Osteocyte (in vitro differentiated cells): ENCODE measurements at regions not wholly inside any gene's neighbourhood (a gene's known extent, or its start where the extent isn't known, plus 50 kb on each side); places are given as distances from the start of the nearest gene placed in this dataset.
"Not testable (repeated sequence)": the region's sequence is repeated elsewhere in the genome, so short reads cannot be mapped to it uniquely, and the experiment has no call there.

ENCODE experiments used
- DNase-seq: peaks from one replicate; pipeline ENCODE4 v3.0.0; 2021; ENCODE audit warnings: mixed read lengths; ENCODE audit not compliant: unreplicated experiment; ENCODE audit errors: extremely low spot score
- H3K27ac Mint-ChIP-seq: one replicate; pipeline ENCODE4 v1.8.0; 2021; ENCODE audit warnings: mild to moderate bottlenecking, mixed read lengths; ENCODE audit not compliant: unreplicated experiment
- H3K27me3 Mint-ChIP-seq: one replicate; pipeline ENCODE4 v1.8.0; 2021; ENCODE audit warnings: mixed read lengths; ENCODE audit not compliant: unreplicated experiment
- H3K36me3 Mint-ChIP-seq: one replicate; pipeline ENCODE4 v1.8.0; 2021; ENCODE audit warnings: mixed read lengths; ENCODE audit not compliant: unreplicated experiment
- H3K4me1 Mint-ChIP-seq: one replicate; pipeline ENCODE4 v1.8.0; 2021; ENCODE audit warnings: mixed read lengths; ENCODE audit not compliant: unreplicated experiment
- H3K4me3 Mint-ChIP-seq: one replicate; pipeline ENCODE4 v1.8.0; 2021; ENCODE audit warnings: mild to moderate bottlenecking, moderate library complexity, mixed read lengths; ENCODE audit not compliant: unreplicated experiment
- H3K9me3 Mint-ChIP-seq: one replicate; pipeline ENCODE4 v1.8.0; 2021; ENCODE audit warnings: mixed read lengths; ENCODE audit not compliant: unreplicated experiment
- TF ChIP-seq, protein P1 (sequence below): fragments of 200-600 bp; sonication (generic); IDR thresholded peaks from 2 replicates; pipeline ENCODE4 v1.5.0; 2021; ENCODE audit warnings: antibody characterized with exemption, mild to moderate bottlenecking, moderate library complexity

DNA sequence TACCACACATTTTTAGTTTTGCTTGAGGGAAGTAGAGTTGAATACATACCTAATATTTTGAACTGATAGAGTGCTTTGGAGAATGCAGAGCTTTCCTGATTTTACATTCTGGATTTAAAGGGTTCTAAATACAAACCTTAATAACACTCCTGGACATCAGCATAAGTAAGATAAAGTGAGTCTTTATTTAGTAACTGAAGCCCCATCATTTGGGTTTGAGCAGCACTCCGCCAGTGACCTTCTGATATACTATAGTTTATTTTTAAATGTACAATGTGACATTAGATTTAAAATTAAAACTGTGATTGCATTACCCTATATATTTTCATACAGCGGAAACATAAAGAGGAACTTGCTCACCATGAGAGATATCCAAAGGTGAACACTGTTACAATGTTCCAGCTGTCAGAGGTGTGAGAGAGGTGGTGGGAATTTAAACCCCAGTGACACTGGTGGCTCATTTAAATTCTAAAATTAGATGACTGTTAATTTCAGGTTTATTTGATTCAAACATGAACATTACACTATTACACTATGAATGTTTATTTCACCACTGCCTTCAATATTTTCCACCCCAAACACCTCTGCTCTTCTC is 203.0 kb upstream of the PCSK5 start:
- no peaks in the 10 kb centered on the region for H3K4me1 Mint-ChIP-seq
- no peak overlapping the region for H3K4me3 Mint-ChIP-seq
- H3K36me3 Mint-ChIP-seq, result no peaks in the 10 kb centered on the region
- no peak overlapping the region for H3K27ac Mint-ChIP-seq
- no peak for DNase-seq
- TF ChIP-seq, protein P1, sequence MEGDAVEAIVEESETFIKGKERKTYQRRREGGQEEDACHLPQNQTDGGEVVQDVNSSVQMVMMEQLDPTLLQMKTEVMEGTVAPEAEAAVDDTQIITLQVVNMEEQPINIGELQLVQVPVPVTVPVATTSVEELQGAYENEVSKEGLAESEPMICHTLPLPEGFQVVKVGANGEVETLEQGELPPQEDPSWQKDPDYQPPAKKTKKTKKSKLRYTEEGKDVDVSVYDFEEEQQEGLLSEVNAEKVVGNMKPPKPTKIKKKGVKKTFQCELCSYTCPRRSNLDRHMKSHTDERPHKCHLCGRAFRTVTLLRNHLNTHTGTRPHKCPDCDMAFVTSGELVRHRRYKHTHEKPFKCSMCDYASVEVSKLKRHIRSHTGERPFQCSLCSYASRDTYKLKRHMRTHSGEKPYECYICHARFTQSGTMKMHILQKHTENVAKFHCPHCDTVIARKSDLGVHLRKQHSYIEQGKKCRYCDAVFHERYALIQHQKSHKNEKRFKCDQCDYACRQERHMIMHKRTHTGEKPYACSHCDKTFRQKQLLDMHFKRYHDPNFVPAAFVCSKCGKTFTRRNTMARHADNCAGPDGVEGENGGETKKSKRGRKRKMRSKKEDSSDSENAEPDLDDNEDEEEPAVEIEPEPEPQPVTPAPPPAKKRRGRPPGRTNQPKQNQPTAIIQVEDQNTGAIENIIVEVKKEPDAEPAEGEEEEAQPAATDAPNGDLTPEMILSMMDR, result no peak
- peaks cover 38% of the 10 kb centered on the region for H3K27me3 Mint-ChIP-seq
- no peaks in the 10 kb centered on the region for H3K9me3 Mint-ChIP-seq

DNA sequence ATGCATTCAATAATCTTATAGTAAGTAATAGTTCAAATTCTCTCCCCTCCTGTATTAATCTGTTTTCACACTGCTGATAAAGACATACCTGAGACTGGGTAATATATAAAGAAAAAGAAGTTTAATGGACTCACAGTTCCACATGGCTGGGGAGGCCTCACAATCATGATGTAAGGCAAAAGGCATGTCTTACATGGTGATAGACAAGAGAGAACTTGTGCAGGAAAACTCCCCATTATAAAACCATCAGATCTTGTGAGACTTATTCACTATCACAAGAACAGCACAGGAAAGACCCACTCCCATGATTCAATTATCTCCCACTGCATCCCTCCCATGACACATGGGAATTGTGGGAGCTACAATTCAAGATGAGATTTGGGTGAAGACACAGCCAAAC is 199.9 kb upstream of the PCSK5 start:
- H3K27ac Mint-ChIP-seq, H3K9me3 Mint-ChIP-seq, H3K4me1 Mint-ChIP-seq, H3K4me3 Mint-ChIP-seq, H3K36me3 Mint-ChIP-seq, DNase-seq: not testable (repeated sequence)
- peaks cover 33% of the 10 kb centered on the region for H3K27me3 Mint-ChIP-seq

DNA sequence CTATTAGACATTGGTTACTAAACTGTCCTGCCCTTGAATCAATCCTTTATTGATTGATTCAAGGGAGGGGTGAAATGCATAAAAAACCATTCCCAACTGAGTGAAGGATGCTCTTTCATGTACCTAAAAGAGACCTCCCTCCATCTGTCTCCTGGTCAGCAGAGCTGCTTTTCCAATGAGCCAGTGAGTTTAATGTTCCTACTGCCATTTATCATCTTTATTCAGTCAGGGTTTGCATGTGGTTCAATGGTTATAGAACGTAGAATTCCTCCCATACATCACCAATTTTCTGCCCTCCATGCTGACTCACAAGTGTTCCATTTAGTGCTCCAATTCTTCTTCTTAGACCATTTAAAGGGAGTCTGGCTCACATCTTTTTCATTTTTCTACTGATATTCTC is 199.1 kb upstream of the PCSK5 start:
- DNase-seq, result no peak
- Mint-ChIP-seq H3K27ac (no peak overlapping the region), H3K27me3 (peaks cover 31% of the 10 kb centered on the region), H3K4me3 (no peak overlapping the region), H3K36me3 (no peaks in the 10 kb centered on the region), H3K9me3 (no peaks in the 10 kb centered on the region), H3K4me1 (no peaks in the 10 kb centered on the region)
- TF ChIP-seq, protein P1, result no peak

DNA sequence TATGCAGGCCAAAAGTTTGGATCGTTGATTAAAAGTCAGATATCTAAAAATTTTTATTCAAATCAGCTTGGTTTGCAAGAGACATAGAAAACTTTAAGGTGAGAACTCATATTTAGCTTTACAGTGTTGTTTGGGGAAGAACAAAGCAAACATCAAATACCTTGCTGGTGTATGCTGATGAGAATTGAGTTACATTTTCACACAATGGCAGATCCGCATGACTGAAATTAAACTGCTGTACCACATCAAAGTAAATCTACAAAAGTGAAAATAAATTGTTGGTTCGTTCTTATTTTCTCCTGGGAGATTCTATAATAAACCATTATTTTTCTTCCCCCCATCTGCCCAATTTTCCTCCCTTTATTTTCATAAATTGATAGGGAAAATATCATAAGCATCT is 198.2 kb upstream of the PCSK5 start:
- H3K36me3 Mint-ChIP-seq, result no peaks in the 10 kb centered on the region
- H3K27ac Mint-ChIP-seq, result no peak overlapping the region
- no peaks in the 10 kb centered on the region for H3K4me1 Mint-ChIP-seq
- no peaks in the 10 kb centered on the region for H3K9me3 Mint-ChIP-seq
- H3K27me3 Mint-ChIP-seq, result peaks cover 27% of the 10 kb centered on the region
- no peak overlapping the region for H3K4me3 Mint-ChIP-seq
- DNase-seq, result no peak
- TF ChIP-seq, protein P1, result no peak

DNA sequence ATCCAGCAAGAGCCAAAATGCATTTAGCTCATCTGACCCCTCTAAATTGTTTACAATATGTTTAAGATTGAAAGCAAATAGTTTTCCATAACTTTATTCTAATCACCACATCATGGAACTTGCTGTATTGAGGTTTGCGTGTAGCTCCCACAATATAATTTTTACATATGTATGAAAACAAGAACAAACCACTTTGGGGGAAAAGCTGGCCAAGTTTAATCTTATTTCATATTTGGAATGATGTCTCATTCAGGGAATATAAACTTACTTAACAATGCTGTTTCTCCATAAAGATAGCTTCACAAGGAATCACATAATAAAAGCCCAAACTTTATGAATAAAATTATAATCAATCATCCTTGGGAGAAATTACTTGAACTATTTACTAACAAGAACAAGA is 194.6 kb upstream of the PCSK5 start:
- Mint-ChIP-seq H3K27ac (no peak overlapping the region), H3K4me1 (no peaks in the 10 kb centered on the region), H3K4me3 (no peak overlapping the region), H3K9me3 (no peaks in the 10 kb centered on the region), H3K36me3 (no peaks in the 10 kb centered on the region), H3K27me3 (peaks cover 30% of the 10 kb centered on the region)
- no peak for DNase-seq
- TF ChIP-seq, protein P1, result no peak

DNA sequence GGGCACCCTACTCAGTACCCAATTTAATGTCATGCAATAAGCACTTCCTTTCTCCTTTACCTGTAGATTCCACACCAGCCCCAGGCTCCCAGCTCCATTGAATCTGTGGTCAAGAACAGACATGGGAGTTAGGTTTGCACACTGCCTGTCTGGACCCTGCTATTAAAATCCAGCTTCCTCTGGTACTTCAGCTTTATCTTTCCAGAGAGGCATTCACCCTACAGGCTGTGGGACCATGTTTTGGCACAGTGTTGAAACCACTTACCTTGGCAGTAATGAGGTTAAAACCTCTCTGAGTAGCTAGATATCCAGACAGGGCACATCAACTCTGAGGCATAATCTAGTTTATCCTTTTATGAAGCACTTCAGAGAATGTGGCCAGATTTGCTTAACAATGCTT is 191.5 kb upstream of the PCSK5 start:
- TF ChIP-seq, protein P1, result no peak
- H3K4me3 Mint-ChIP-seq, result no peak overlapping the region
- H3K27me3 Mint-ChIP-seq, result peaks cover 23% of the 10 kb centered on the region
- no peaks in the 10 kb centered on the region for H3K9me3 Mint-ChIP-seq
- H3K36me3 Mint-ChIP-seq, result no peaks in the 10 kb centered on the region
- no peak overlapping the region for H3K27ac Mint-ChIP-seq
- H3K4me1 Mint-ChIP-seq, result no peaks in the 10 kb centered on the region
- no peak for DNase-seq
